ENCODE measurements at regions not wholly inside any gene's neighbourhood (a gene's known extent, or its start where the extent isn't known, plus 50 kb on each side); places are given as distances from the start of the nearest gene placed in this dataset.

- TF ChIP-seq EZH2 (IDR thresholded peaks at IDR 0.05; ENCODE audit: borderline replicate concordance, low read depth, low read length, poor library complexity, severe bottlenecking) (no peak), CTCF (conservative IDR thresholded peaks at IDR 0.05; ENCODE audit: low read depth, low read length) (no peak)
- POLR2A ChIA-PET (ENCODE audit: low non-redundant PET), result interaction anchor here (0.8 kb wide), 1 partner anchor 31 kb away, joined by 4 read pairs; no protein-coding TSS in a partner anchor
- no peaks in the 10 kb centered on the region for H3K27me3 ChIP-seq (replicated peaks; ENCODE audit: insufficient read depth, low read depth, low read length, poor library complexity)
- H3K36me3 ChIP-seq (ENCODE audit: insufficient read depth, low read length, poor library complexity, severe bottlenecking), result no peaks in the 10 kb centered on the region
- no TSS peak for BruUV-seq (replicated peaks)
- no peak for DNase-seq (ENCODE audit: low spot score)
- H3K9me3 ChIP-seq (ENCODE audit: low read depth, low read length, poor library complexity, severe bottlenecking), result no peaks in the 10 kb centered on the region
- no peak overlapping the region for H3K4me3 ChIP-seq (ENCODE audit: low read depth, low read length, poor library complexity, severe bottlenecking)
- CTCF ChIA-PET, result no interaction called here
- H3K4me1 ChIP-seq (ENCODE audit: insufficient read depth, low read length, poor library complexity, severe bottlenecking), result no peaks in the 10 kb centered on the region
- intact Hi-C loops (cut with micrococcal nuclease; ENCODE audit: unreplicated experiment), result no loop called here
- no peak overlapping the region for H3K27ac ChIP-seq (ENCODE audit: low read depth, low read length, poor library complexity, severe bottlenecking)
These were observed 105.4 kb upstream of the BCL2L14 start for GRCh38 chr12:11965258-11965910.

GRCh38 chr12:11967376-11968047 lies 103.2 kb upstream of the BCL2L14 start:
- intact Hi-C loops (cut with micrococcal nuclease; ENCODE audit: unreplicated experiment), result no loop called here
- POLR2A ChIA-PET (ENCODE audit: low non-redundant PET), result no interaction called here
- TF ChIP-seq EZH2 (IDR thresholded peaks at IDR 0.05; ENCODE audit: borderline replicate concordance, low read depth, low read length, poor library complexity, severe bottlenecking) (no peak), CTCF (conservative IDR thresholded peaks at IDR 0.05; ENCODE audit: low read depth, low read length) (no peak)
- CTCF ChIA-PET, result no interaction called here
- Histone ChIP-seq H3K36me3 (ENCODE audit: insufficient read depth, low read length, poor library complexity, severe bottlenecking) (no peaks in the 10 kb centered on the region), H3K27me3 (replicated peaks; ENCODE audit: insufficient read depth, low read depth, low read length, poor library complexity) (no peaks in the 10 kb centered on the region), H3K4me3 (ENCODE audit: low read depth, low read length, poor library complexity, severe bottlenecking) (no peak overlapping the region), H3K27ac (ENCODE audit: low read depth, low read length, poor library complexity, severe bottlenecking) (no peak overlapping the region), H3K4me1 (ENCODE audit: insufficient read depth, low read length, poor library complexity, severe bottlenecking) (no peaks in the 10 kb centered on the region), H3K9me3 (ENCODE audit: low read depth, low read length, poor library complexity, severe bottlenecking) (no peaks in the 10 kb centered on the region)
- BruUV-seq (replicated peaks), result no TSS peak
- DNase-seq (ENCODE audit: low spot score), result no peak

- no TSS peak for BruUV-seq (replicated peaks)
- Histone ChIP-seq H3K4me1 (ENCODE audit: insufficient read depth, low read length, poor library complexity, severe bottlenecking) (no peaks in the 10 kb centered on the region), H3K4me3 (ENCODE audit: low read depth, low read length, poor library complexity, severe bottlenecking) (no peak overlapping the region), H3K9me3 (ENCODE audit: low read depth, low read length, poor library complexity, severe bottlenecking) (no peaks in the 10 kb centered on the region), H3K27ac (ENCODE audit: low read depth, low read length, poor library complexity, severe bottlenecking) (no peak overlapping the region), H3K36me3 (ENCODE audit: insufficient read depth, low read length, poor library complexity, severe bottlenecking) (no peaks in the 10 kb centered on the region), H3K27me3 (replicated peaks; ENCODE audit: insufficient read depth, low read depth, low read length, poor library complexity) (no peaks in the 10 kb centered on the region)
- POLR2A ChIA-PET (ENCODE audit: low non-redundant PET), result no interaction called here
- DNase-seq (ENCODE audit: low spot score), result no peak
- intact Hi-C loops (cut with micrococcal nuclease; ENCODE audit: unreplicated experiment), result no loop called here
- TF ChIP-seq CTCF (conservative IDR thresholded peaks at IDR 0.05; ENCODE audit: low read depth, low read length) (no peak), EZH2 (IDR thresholded peaks at IDR 0.05; ENCODE audit: borderline replicate concordance, low read depth, low read length, poor library complexity, severe bottlenecking) (no peak)
- CTCF ChIA-PET, result no interaction called here
These were observed 102.7 kb upstream of the BCL2L14 start for GRCh38 chr12:11968048-11968383.

All from A673 (cell line).